Caco-2 (cell line): ENCODE measurements at regions not wholly inside any gene's neighbourhood (a gene's known extent, or its start where the extent isn't known, plus 50 kb on each side); places are given as distances from the start of the nearest gene placed in this dataset.

Experiments
- BruUV-seq: library from RNA; stranded (reverse); fragments of 400-500 nt; replicated peaks from 2 replicates; lab custom pipeline; 2021; lab: Mats Ljungman, UMichigan
- CTCF ChIA-PET: fragments of 300-600 bp; sonication (Branson Sonifier 250); formaldehyde crosslinking; loops from one replicate; lab custom pipeline; 2022; ENCODE audit warnings: antibody characterized with exemption; lab: Charles Lee
- POLR2A ChIA-PET: fragments of 300-600 bp; sonication (Branson Sonifier 250); formaldehyde crosslinking; loops from one replicate; lab custom pipeline; 2022; ENCODE audit warnings: antibody characterized with exemption; lab: Charles Lee
- DNase-seq, 2 experiments: peaks; one replicate each; pipeline versions ENCODE4 v3.0.0 to v3.0.0-alpha.2; 2020 to 2022
- H3K27me3 ChIP-seq: replicated peaks from 2 replicates; pipeline ENCODE4 v1.6.0; 2011; ENCODE audit warnings: low read length; ENCODE audit not compliant: control insufficient read depth, insufficient read depth
- H3K36me3 ChIP-seq: 2 replicates; pipeline ENCODE4 v1.5.1; 2011; ENCODE audit warnings: low read length; ENCODE audit not compliant: control insufficient read depth, insufficient read depth
- H3K4me1 ChIP-seq: fragments of 250-450 bp; sonication (Bioruptor Pico); 2 replicates; pipeline ENCODE4 v1.5.1; 2020; ENCODE audit warnings: mild to moderate bottlenecking
- H3K4me3 ChIP-seq: 2 replicates; pipeline ENCODE4 v1.5.1; 2011; ENCODE audit warnings: low read depth, mild to moderate bottlenecking, control low read depth, low read length
- H3K9me3 ChIP-seq: fragments of 250-450 bp; sonication (Bioruptor Pico); 2 replicates; pipeline ENCODE4 v1.5.1; 2020; ENCODE audit warnings: mild to moderate bottlenecking, moderate library complexity
- H3K27ac Mint-ChIP-seq: one replicate; pipeline ENCODE4 v1.8.0; 2022; ENCODE audit warnings: mixed read lengths; ENCODE audit not compliant: unreplicated experiment
- H3K27me3 Mint-ChIP-seq: one replicate; pipeline ENCODE4 v1.8.0; 2022; ENCODE audit warnings: mixed read lengths; ENCODE audit not compliant: insufficient read depth, unreplicated experiment
- H3K36me3 Mint-ChIP-seq: one replicate; pipeline ENCODE4 v1.8.0; 2022; ENCODE audit warnings: mild to moderate bottlenecking, mixed read lengths; ENCODE audit not compliant: insufficient read depth, unreplicated experiment
- H3K4me1 Mint-ChIP-seq: one replicate; pipeline ENCODE4 v1.8.0; 2022; ENCODE audit warnings: low read depth, mixed read lengths; ENCODE audit not compliant: unreplicated experiment
- H3K4me3 Mint-ChIP-seq: one replicate; pipeline ENCODE4 v1.8.0; 2022; ENCODE audit warnings: mild to moderate bottlenecking, moderate library complexity, mixed read lengths; ENCODE audit not compliant: unreplicated experiment
- H3K9me3 Mint-ChIP-seq: one replicate; pipeline ENCODE4 v1.8.0; 2022; ENCODE audit warnings: mixed read lengths; ENCODE audit not compliant: unreplicated experiment
- CTCF ChIP-seq, 2 experiments: fragments of 200-600 bp in 1 of 2; IDR thresholded peaks; 1 replicate in 1 of 2; 2 replicates in 1 of 2; pipeline versions ENCODE4 v1.5.1 to v1.8.0; 2011 to 2022; ENCODE audit warnings: antibody characterized with exemption in 1 of 2, control low read depth in 1 of 2, inconsistent platforms in 1 of 2, low read depth in 1 of 2, low read length in 1 of 2, mild to moderate bottlenecking in 1 of 2, moderate library complexity in 1 of 2; ENCODE audit not compliant: insufficient read depth in 1 of 2, severe bottlenecking in 1 of 2, unreplicated experiment in 1 of 2
- intact Hi-C: fragments of 100-400 bp; cut with micrococcal nuclease; formaldehyde crosslinking; loops from one replicate; pipeline ENCODE4 v1.10.0; 2022; ENCODE audit not compliant: unreplicated experiment

- POLR2A ChIA-PET: no interaction called here
- BruUV-seq: no TSS peak
- H3K27me3 Mint-ChIP-seq: peaks cover 2% of the 10 kb centered on the region
- TF ChIP-seq CTCF (IDR thresholded peaks at IDR 0.05; ENCODE audit: insufficient read depth in 1 of 2, low read depth in 1 of 2, low read length in 1 of 2, severe bottlenecking in 1 of 2, unreplicated experiment in 1 of 2): no peak
- H3K4me3 Mint-ChIP-seq: no peak overlapping the region
- DNase-seq: no peak
- intact Hi-C loops: no loop called here
- Histone ChIP-seq H3K27me3 (no peaks in the 10 kb centered on the region), H3K4me1 (no peaks in the 10 kb centered on the region), H3K36me3 (no peaks in the 10 kb centered on the region), H3K4me3 (no peak overlapping the region), H3K9me3 (no peaks in the 10 kb centered on the region)
- CTCF ChIA-PET: no interaction called here
- no peaks in the 10 kb centered on the region for H3K9me3 Mint-ChIP-seq
- no peaks in the 10 kb centered on the region for H3K4me1 Mint-ChIP-seq
- no peak overlapping the region for H3K27ac Mint-ChIP-seq
- H3K36me3 Mint-ChIP-seq: no peaks in the 10 kb centered on the region
Measured at GRCh38 chr12:118749646-118750045, 231.7 kb upstream of the SRRM4 start.

- Mint-ChIP-seq H3K36me3 (no peaks in the 10 kb centered on the region), H3K9me3 (no peaks in the 10 kb centered on the region), H3K4me1 (no peaks in the 10 kb centered on the region), H3K4me3 (no peak overlapping the region), H3K27me3 (peaks cover 4% of the 10 kb centered on the region), H3K27ac (no peak overlapping the region)
- ChIA-PET POLR2A (no interaction called here), CTCF (no interaction called here)
- BruUV-seq: no TSS peak
- H3K36me3 ChIP-seq: no peaks in the 10 kb centered on the region
- no peak overlapping the region for H3K4me3 ChIP-seq
- H3K9me3 ChIP-seq: no peaks in the 10 kb centered on the region
- TF ChIP-seq CTCF (IDR thresholded peaks at IDR 0.05; ENCODE audit: insufficient read depth in 1 of 2, low read depth in 1 of 2, low read length in 1 of 2, severe bottlenecking in 1 of 2, unreplicated experiment in 1 of 2): no peak
- no peaks in the 10 kb centered on the region for H3K4me1 ChIP-seq
- intact Hi-C loops: no loop called here
- no peak for DNase-seq
- no peaks in the 10 kb centered on the region for H3K27me3 ChIP-seq
Measured at GRCh38 chr12:118750666-118751065, 230.7 kb upstream of the SRRM4 start.

GRCh38 chr12:118751355-118751754 lies 230.0 kb upstream of the SRRM4 start:
- H3K36me3 ChIP-seq: no peaks in the 10 kb centered on the region
- no peaks in the 10 kb centered on the region for H3K36me3 Mint-ChIP-seq
- TF ChIP-seq CTCF (IDR thresholded peaks at IDR 0.05; ENCODE audit: insufficient read depth in 1 of 2, low read depth in 1 of 2, low read length in 1 of 2, severe bottlenecking in 1 of 2, unreplicated experiment in 1 of 2): no peak
- ChIA-PET CTCF (no interaction called here), POLR2A (no interaction called here)
- no peaks in the 10 kb centered on the region for H3K4me1 ChIP-seq
- DNase-seq: no peak
- no peak overlapping the region for H3K4me3 ChIP-seq
- intact Hi-C loops: no loop called here
- peaks cover 8% of the 10 kb centered on the region for H3K27me3 Mint-ChIP-seq
- H3K9me3 ChIP-seq: no peaks in the 10 kb centered on the region
- H3K27me3 ChIP-seq: no peaks in the 10 kb centered on the region
- H3K9me3 Mint-ChIP-seq: no peaks in the 10 kb centered on the region
- no peaks in the 10 kb centered on the region for H3K4me1 Mint-ChIP-seq
- no TSS peak for BruUV-seq
- H3K27ac Mint-ChIP-seq: no peak overlapping the region
- no peak overlapping the region for H3K4me3 Mint-ChIP-seq
